GM21576 (cell line): ENCODE measurements at regions not wholly inside any gene's neighbourhood (a gene's known extent, or its start where the extent isn't known, plus 50 kb on each side); places are given as distances from the start of the nearest gene placed in this dataset.
"Not testable (repeated sequence)": the region's sequence is repeated elsewhere in the genome, so short reads cannot be mapped to it uniquely, and the experiment has no call there.

Experiments used
- ATAC-seq: cut with Tn5 transposase; IDR thresholded peaks from one replicate; pipeline ENCODE4 v1.9.1; 2021; ENCODE audit warnings: mild to moderate bottlenecking, moderate library complexity; ENCODE audit not compliant: unreplicated experiment

DNA sequence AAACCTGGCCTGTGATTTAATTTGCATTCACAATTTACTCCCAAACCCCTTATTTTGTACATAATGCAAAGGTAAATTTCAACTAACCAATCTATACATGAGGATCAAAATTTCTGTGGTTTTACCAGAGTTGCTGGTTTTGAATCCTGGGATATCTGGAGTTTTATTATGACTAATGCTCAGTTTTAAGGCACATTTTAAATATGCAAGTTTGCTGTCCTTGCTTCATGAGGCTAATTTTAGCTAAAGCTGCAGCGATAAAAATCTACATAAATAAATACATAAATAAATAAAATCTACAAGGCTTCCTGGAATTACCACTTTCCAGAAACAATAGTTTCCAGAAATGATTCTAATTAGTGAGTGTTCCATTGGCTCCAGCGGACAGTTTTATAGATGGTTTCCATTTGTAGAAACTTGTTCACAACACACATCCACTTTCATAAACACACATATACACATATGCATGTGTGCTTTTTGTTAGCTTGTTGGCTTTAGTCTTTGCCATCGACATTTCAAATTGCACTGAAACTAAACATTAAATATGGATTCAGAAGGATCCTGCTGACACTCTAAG lies 339.5 kb upstream of the NRP1 start:
- no peak for ATAC-seq

DNA sequence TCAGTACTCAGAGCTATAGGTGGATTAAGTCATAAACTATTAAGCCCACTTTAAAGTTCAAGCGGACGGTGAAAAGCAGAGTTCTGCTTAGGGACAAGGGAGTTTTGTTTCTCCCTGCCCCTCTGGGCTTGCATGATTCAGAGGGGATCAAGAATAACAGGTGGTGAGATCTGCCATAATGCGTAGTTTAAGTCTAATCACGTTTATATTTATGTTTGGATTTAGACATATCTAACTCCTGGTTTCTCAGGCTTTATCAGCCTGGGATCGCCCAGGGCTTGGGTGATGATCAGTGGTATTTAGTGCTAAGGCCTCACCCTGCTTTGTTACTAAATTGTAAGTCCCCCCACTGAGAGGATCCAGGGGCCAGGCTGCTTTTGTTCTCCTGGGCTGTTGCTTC lies 335.4 kb upstream of the NRP1 start:
- ATAC-seq, result no peak

- no peak for ATAC-seq
These were observed 332.4 kb upstream of the NRP1 start for GRCh38 chr10:33666686-33667480.

GRCh38 chr10:33665501-33665900 lies 331.0 kb upstream of the NRP1 start:
- no peak for ATAC-seq

GRCh38 chr10:33664070-33664469 lies 329.6 kb upstream of the NRP1 start:
- ATAC-seq, result no peak

DNA sequence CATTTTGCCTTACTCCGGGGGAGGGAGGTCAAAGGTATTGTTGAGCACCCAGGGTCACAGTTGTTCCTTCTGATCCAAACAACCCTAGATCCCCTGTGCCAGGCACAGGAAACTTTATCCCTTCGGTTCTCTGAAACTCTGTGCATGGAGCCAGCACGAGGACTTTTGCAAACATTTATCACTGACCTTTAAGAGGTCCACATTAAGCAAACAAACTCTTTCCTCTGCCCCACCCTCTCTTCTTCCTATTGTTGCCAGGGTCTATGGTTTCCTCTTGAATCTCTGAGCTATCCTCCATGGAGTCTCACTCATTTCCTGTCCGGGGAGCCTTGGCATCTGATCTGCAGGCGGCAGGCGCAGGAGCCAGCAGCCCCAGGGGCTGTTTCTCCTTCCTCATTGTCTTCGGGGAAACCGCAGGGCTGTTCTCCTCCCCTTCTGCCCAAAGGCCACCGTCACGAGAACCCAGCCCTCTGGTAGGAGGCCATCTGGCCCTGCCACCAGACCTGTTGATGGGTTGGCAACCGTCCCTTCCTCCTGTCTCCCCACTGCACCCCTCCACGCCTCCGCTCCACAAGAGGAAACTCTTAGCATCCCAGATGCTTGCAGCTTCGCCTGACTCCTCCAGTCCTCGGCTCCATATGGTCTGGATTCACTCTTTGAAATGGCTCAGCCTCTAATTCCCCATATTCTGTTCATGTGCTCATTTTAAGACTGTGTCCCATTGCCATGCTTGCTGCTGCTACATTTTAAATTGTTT lies 327.3 kb upstream of the NRP1 start:
- no peak for ATAC-seq

- ATAC-seq, result no peak
These were observed 325.9 kb upstream of the NRP1 start for GRCh38 chr10:33660329-33660728.

DNA sequence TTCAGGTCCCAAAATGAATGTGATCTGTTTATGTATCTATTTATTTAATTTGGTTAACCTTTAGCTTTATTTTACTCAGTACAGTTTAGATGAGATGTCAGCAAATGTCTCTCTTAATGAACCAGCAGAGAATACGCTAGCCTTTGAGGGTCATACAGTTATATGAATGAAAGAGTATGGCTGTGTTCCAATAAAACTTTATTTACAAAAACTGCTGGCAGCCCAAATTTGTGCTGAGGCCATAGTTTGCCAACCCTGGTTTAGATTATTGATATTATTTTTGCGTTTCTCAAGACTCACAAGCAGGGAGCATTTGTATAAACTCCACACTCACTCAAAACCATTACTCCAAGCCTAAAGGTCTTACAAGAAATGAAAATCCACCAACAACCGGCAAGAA lies 323.4 kb upstream of the NRP1 start:
- ATAC-seq, result no peak

DNA sequence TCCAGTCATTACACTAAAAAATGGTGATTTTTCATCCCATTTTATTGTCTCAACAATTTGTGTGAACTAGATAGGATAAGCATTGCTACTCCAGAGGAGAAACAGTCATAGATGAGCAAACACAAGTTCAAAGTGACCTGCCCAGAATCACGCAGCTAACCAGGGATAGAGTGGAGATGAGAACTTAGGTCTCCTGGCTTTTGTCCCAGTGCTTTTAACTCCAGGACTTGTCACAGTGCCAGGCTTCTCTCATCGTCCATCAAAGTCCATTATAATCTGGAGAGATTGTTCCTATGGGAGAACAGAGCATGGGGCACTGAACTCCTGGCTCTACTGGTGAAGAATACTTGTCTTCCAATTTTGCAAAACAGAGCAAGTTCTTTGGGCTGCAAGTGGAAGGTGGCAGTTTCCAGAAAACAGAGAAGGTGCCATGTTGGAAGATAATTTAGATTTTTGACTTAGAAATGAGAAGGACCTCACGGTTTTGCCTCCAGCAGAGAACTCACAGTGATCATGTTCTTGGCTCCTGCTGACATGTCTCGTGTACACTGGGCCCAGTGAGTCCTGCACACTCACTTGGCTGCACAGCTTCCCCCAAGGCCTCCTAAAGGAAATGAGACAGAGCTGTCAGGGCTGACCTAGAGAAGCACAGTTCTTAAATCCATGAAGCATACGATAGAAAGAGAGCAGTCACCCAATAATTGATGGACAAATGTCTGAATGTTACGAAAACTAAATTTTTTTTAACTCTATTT lies 322.9 kb upstream of the NRP1 start:
- ATAC-seq, result no peak

GRCh38 chr10:33655921-33656320 lies 321.5 kb upstream of the NRP1 start:
- no peak for ATAC-seq

DNA sequence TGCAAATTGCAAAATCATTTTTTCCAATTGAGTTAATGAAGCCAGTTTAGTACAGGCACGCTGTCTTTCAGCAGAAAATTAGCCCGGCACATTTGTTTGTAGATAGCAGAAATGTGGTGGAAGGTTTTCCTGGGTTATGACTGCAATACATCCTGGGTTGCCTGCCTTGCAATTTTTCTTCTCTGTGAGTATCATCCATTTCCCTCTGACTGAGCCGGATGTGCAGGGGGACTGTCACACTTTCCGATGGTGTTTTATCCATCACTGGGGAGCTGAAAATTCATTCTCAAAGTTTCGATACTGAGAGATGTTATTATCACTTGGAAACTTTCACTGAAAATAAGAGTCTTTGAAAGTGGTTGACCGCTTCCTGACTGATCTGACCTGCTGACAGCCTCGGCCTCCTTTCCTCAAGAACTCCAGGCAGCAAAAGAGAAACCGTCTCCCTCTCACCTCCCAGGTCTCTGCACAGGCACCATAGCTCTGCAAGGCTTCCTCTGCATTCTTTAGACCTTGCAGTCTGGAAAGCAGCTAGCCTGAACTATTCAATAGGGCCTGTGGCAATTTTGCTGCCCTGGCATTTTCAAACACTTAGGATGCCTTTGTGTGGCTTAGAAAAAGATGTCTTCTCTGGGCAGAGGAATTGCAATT lies 320.8 kb upstream of the NRP1 start:
- no peak for ATAC-seq

DNA sequence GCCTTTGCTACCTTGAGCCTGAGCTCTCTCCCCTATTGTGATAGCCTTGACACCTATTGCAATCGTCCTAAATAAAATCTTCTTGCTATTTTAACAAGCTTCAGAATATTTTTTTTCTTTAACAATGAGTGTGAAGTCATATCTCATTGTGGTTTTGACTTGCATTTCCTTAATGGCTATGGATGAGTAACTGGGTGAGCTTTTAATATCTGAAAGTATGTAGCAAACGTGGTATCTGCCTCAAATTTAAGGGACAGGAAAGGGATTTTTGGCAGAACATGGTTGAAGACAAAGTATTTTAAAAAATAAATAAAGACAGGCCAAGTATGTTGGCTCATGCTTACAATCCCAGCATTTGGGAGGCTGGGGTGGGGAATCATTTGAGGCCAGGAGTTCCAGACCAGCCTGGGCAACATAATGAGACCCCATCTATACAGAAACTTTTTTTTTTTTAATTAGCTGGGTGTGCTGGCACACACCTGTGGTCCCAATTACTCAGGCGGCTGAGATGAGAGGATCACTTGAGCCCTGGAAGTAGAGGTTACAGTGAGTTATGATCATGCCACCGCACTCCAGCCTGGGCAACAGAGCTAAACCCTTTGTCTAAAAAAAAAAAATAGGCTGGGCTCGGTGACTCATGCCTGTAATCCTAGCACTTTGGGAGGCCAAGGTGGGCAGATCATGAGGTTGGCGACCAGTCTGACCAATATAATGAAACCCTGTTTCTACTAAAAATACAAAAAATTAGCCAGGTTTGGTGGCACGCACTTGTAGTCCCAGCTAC lies 319.3 kb upstream of the NRP1 start:
- no peak for ATAC-seq

DNA sequence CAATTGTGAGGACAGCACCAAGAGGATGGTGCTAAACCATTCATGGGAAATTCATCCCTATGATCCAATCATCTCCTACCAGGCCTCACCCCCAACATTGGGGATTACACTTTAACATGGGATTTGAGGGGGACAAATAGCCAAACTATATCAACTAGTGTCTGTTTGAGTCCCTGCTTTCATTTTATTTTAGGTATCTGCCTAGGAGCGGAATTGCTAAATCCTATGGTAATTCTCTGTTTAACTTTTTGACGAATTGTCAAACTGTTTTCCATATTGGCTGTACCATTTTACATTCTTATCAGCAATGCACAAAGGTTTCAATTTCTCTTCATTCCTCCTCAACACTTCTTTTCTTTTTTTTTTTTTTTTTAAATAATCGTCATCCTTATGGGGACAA lies 318.4 kb upstream of the NRP1 start:
- no peak for ATAC-seq

- not testable (repeated sequence) for ATAC-seq
These were observed 315.7 kb upstream of the NRP1 start for GRCh38 chr10:33650131-33650530.

GRCh38 chr10:33643042-33643441 lies 308.6 kb upstream of the NRP1 start:
- no peak for ATAC-seq

DNA sequence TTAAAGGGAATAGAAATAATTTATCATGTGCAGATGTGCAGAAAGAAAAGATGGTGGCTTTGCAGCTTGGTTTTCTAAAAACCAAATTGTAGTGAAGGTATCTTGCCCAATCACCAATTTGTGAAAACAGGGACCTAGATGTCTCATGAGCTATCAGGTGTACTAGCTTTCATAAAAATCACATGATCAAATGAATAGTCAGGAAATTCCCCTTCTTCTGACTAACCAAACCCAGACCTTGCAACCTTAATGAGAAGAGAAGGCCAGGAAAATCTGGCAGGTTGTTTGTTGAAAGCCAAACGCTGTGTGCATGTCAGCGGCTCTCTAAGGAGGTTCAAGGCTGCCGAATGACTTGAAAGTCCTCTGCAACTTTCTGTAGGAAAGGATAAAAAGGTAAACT lies 304.4 kb upstream of the NRP1 start:
- no peak for ATAC-seq

- ATAC-seq, result no peak
These were observed 303.9 kb upstream of the NRP1 start for GRCh38 chr10:33638374-33638773.

GRCh38 chr10:33635967-33636515 lies 301.6 kb upstream of the NRP1 start:
- no peak for ATAC-seq

DNA sequence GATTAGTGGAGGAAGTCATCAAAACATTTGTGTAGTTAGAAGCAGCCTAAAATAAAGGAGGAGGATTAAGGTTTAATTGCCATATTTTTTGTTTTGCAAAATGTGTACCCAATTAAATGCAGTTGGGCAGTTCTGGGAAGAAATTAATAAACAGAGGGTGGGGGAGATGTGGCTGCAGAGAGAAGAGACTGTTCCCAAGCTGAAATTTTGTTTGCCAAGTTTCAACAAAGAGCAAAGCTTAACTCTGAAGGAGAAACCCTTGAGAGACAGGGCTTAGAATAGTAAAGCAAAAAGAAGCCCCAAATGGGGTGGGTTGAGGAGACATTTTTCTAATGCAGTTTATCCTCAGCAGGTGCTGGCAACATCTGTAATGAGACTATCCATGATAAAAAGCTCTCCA lies 298.0 kb upstream of the NRP1 start:
- no peak for ATAC-seq

DNA sequence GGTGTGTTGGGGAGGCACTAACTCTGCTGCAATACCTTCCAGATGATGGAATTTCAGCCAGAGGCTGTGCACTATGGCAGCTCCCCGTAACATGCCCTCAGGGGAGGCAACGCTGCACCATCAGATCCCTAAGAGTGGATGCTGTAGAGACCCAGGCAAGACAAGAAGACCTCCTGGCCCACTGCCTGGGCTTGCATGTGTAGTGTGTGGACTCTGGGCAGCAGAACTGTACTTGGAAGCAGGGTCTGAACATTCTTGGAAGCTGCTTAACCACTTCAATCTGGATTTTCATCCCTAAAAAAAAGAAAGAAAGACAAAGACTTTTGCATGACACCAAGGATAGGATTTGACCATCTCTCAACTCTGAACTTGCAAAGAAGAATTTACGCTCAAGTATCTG lies 297.5 kb upstream of the NRP1 start:
- no peak for ATAC-seq
